Activated CD8-positive, alpha-beta memory T cell treated with anti-CD3 and anti-CD28 coated beads, Interleukin-2, amount 10 ng/mL, durations not matched to agents 7 days and 5 days (primary cell): ENCODE measurements at regions not wholly inside any gene's neighbourhood (a gene's known extent, or its start where the extent isn't known, plus 50 kb on each side); places are given as distances from the start of the nearest gene placed in this dataset.

ENCODE experiments used
- ATAC-seq: fragments of 150-1000 bp; cut with Tn5 transposase; one replicate; pipeline ENCODE4 v1.10.0; 2021; ENCODE audit warnings: moderate library complexity
- CTCF ChIA-PET: fragments of 350-600 bp; sonication (Branson Sonifier 250); formaldehyde crosslinking; loops from one replicate; lab custom pipeline; 2021; ENCODE audit warnings: antibody characterized with exemption; lab: Charles Lee
- DNase-seq: peaks from one replicate; pipeline ENCODE4 v3.0.0-alpha.2; 2020
- H3K27ac Mint-ChIP-seq: one replicate; pipeline ENCODE4 v1.8.0; 2021; ENCODE audit warnings: mild to moderate bottlenecking, mixed read lengths
- H3K27me3 Mint-ChIP-seq: one replicate; pipeline ENCODE4 v1.8.0; 2021; ENCODE audit warnings: mixed read lengths
- H3K36me3 Mint-ChIP-seq: one replicate; pipeline ENCODE4 v1.8.0; 2021; ENCODE audit warnings: mild to moderate bottlenecking, mixed read lengths
- H3K4me1 Mint-ChIP-seq: one replicate; pipeline ENCODE4 v1.8.0; 2021; ENCODE audit warnings: mixed read lengths
- H3K4me3 Mint-ChIP-seq: one replicate; pipeline ENCODE4 v1.8.0; 2021; ENCODE audit warnings: mild to moderate bottlenecking, moderate library complexity, mixed read lengths
- H3K9me3 Mint-ChIP-seq: one replicate; pipeline ENCODE4 v1.8.0; 2022; ENCODE audit warnings: low read depth, mixed read lengths

- DNase-seq, result no peak
- Mint-ChIP-seq H3K36me3 (no peaks in the 10 kb centered on the region), H3K4me3 (no peak overlapping the region), H3K4me1 (no peaks in the 10 kb centered on the region), H3K27me3 (no peaks in the 10 kb centered on the region), H3K27ac (no peak overlapping the region), H3K9me3 (peaks cover 6% of the 10 kb centered on the region)
- no peak for ATAC-seq
- CTCF ChIA-PET, result no interaction called here
Measured at GRCh38 chr3:29090912-29091597, 189.8 kb upstream of the RBMS3 start.

- Mint-ChIP-seq H3K36me3 (no peaks in the 10 kb centered on the region), H3K9me3 (peaks cover 8% of the 10 kb centered on the region), H3K27me3 (no peaks in the 10 kb centered on the region), H3K27ac (no peak overlapping the region), H3K4me1 (no peaks in the 10 kb centered on the region), H3K4me3 (no peak overlapping the region)
- ATAC-seq, result no peak
- CTCF ChIA-PET, result no interaction called here
- no peak for DNase-seq
Measured at GRCh38 chr3:29091599-29092189, 189.2 kb upstream of the RBMS3 start.

- H3K36me3 Mint-ChIP-seq, result no peaks in the 10 kb centered on the region
- no peak overlapping the region for H3K4me3 Mint-ChIP-seq
- DNase-seq (no peak), ATAC-seq (no peak)
- no peak overlapping the region for H3K27ac Mint-ChIP-seq
- no peaks in the 10 kb centered on the region for H3K27me3 Mint-ChIP-seq
- no peaks in the 10 kb centered on the region for H3K4me1 Mint-ChIP-seq
- H3K9me3 Mint-ChIP-seq, result peaks cover 8% of the 10 kb centered on the region
- CTCF ChIA-PET, result no interaction called here
Measured at GRCh38 chr3:29092348-29092747, 188.5 kb upstream of the RBMS3 start.

- CTCF ChIA-PET, result no interaction called here
- H3K27ac Mint-ChIP-seq, result no peak overlapping the region
- H3K4me1 Mint-ChIP-seq, result no peaks in the 10 kb centered on the region
- no peak for DNase-seq
- no peaks in the 10 kb centered on the region for H3K27me3 Mint-ChIP-seq
- ATAC-seq, result no peak
- H3K4me3 Mint-ChIP-seq, result no peak overlapping the region
- peaks cover 4% of the 10 kb centered on the region for H3K9me3 Mint-ChIP-seq
- no peaks in the 10 kb centered on the region for H3K36me3 Mint-ChIP-seq
Measured at GRCh38 chr3:29099296-29099695, 181.6 kb upstream of the RBMS3 start.

- Mint-ChIP-seq H3K4me3 (no peak overlapping the region), H3K36me3 (no peaks in the 10 kb centered on the region), H3K4me1 (no peaks in the 10 kb centered on the region), H3K27ac (no peak overlapping the region), H3K27me3 (no peaks in the 10 kb centered on the region), H3K9me3 (peaks cover 2% of the 10 kb centered on the region)
- DNase-seq, result no peak
- CTCF ChIA-PET, result no interaction called here
- ATAC-seq, result no peak
Measured at GRCh38 chr3:29099775-29100174, 181.1 kb upstream of the RBMS3 start.

- no peak overlapping the region for H3K27ac Mint-ChIP-seq
- H3K9me3 Mint-ChIP-seq, result peaks cover 2% of the 10 kb centered on the region
- no peaks in the 10 kb centered on the region for H3K4me1 Mint-ChIP-seq
- DNase-seq, result no peak
- CTCF ChIA-PET, result no interaction called here
- no peaks in the 10 kb centered on the region for H3K27me3 Mint-ChIP-seq
- no peak overlapping the region for H3K4me3 Mint-ChIP-seq
- no peak for ATAC-seq
- no peaks in the 10 kb centered on the region for H3K36me3 Mint-ChIP-seq
Measured at GRCh38 chr3:29100292-29100691, 180.6 kb upstream of the RBMS3 start.

GRCh38 chr3:29128001-29128400 lies 152.9 kb upstream of the RBMS3 start:
- DNase-seq (no peak), ATAC-seq (no peak)
- H3K4me3 Mint-ChIP-seq, result no peak overlapping the region
- CTCF ChIA-PET, result no interaction called here
- H3K36me3 Mint-ChIP-seq, result no peaks in the 10 kb centered on the region
- no peak overlapping the region for H3K27ac Mint-ChIP-seq
- no peaks in the 10 kb centered on the region for H3K27me3 Mint-ChIP-seq
- no peaks in the 10 kb centered on the region for H3K9me3 Mint-ChIP-seq
- H3K4me1 Mint-ChIP-seq, result no peaks in the 10 kb centered on the region

GRCh38 chr3:29137601-29138000 lies 143.3 kb upstream of the RBMS3 start:
- H3K4me3 Mint-ChIP-seq, result no peak overlapping the region
- ATAC-seq (no peak), DNase-seq (no peak)
- no peaks in the 10 kb centered on the region for H3K9me3 Mint-ChIP-seq
- H3K4me1 Mint-ChIP-seq, result peaks cover 2% of the 10 kb centered on the region
- no peaks in the 10 kb centered on the region for H3K36me3 Mint-ChIP-seq
- H3K27me3 Mint-ChIP-seq, result no peaks in the 10 kb centered on the region
- CTCF ChIA-PET, result no interaction called here
- H3K27ac Mint-ChIP-seq, result no peak overlapping the region

GRCh38 chr3:29138171-29138570 lies 142.7 kb upstream of the RBMS3 start:
- H3K4me3 Mint-ChIP-seq, result no peak overlapping the region
- H3K36me3 Mint-ChIP-seq, result no peaks in the 10 kb centered on the region
- no peak for ATAC-seq
- H3K4me1 Mint-ChIP-seq, result peaks cover 2% of the 10 kb centered on the region
- no peak overlapping the region for H3K27ac Mint-ChIP-seq
- no peak for DNase-seq
- no peaks in the 10 kb centered on the region for H3K27me3 Mint-ChIP-seq
- H3K9me3 Mint-ChIP-seq, result no peaks in the 10 kb centered on the region
- CTCF ChIA-PET, result no interaction called here

- ATAC-seq, result no peak
- Mint-ChIP-seq H3K4me3 (no peak overlapping the region), H3K9me3 (no peaks in the 10 kb centered on the region), H3K27ac (no peak overlapping the region), H3K27me3 (no peaks in the 10 kb centered on the region), H3K36me3 (no peaks in the 10 kb centered on the region), H3K4me1 (peaks cover 2% of the 10 kb centered on the region)
- CTCF ChIA-PET, result no interaction called here
- no peak for DNase-seq
Measured at GRCh38 chr3:29140666-29141065, 140.2 kb upstream of the RBMS3 start.

- no peak for DNase-seq
- ATAC-seq, result no peak
- Mint-ChIP-seq H3K27me3 (no peaks in the 10 kb centered on the region), H3K9me3 (no peaks in the 10 kb centered on the region), H3K36me3 (no peaks in the 10 kb centered on the region), H3K4me1 (peaks cover 2% of the 10 kb centered on the region), H3K4me3 (no peak overlapping the region), H3K27ac (no peak overlapping the region)
- CTCF ChIA-PET, result no interaction called here
Measured at GRCh38 chr3:29141197-29141917, 139.5 kb upstream of the RBMS3 start.

- Mint-ChIP-seq H3K36me3 (no peaks in the 10 kb centered on the region), H3K27ac (no peak overlapping the region), H3K4me3 (no peak overlapping the region), H3K9me3 (no peaks in the 10 kb centered on the region), H3K27me3 (no peaks in the 10 kb centered on the region), H3K4me1 (peaks cover 2% of the 10 kb centered on the region)
- no peak for DNase-seq
- ATAC-seq, result no peak
- CTCF ChIA-PET, result no interaction called here
Measured at GRCh38 chr3:29141918-29142275, 139.0 kb upstream of the RBMS3 start.

- DNase-seq (no peak), ATAC-seq (no peak)
Measured at GRCh38 chr3:29143151-29143550, 137.7 kb upstream of the RBMS3 start.

GRCh38 chr3:29144361-29144760 lies 136.5 kb upstream of the RBMS3 start:
- DNase-seq (no peak), ATAC-seq (no peak)
- Mint-ChIP-seq H3K4me3 (no peak overlapping the region), H3K9me3 (peaks cover 4% of the 10 kb centered on the region), H3K27ac (no peak overlapping the region), H3K27me3 (no peaks in the 10 kb centered on the region), H3K4me1 (no peaks in the 10 kb centered on the region), H3K36me3 (no peaks in the 10 kb centered on the region)
- CTCF ChIA-PET, result no interaction called here

More at GRCh38 chr3:29143151-29143550, 137.7 kb upstream of the RBMS3 start:
- Mint-ChIP-seq H3K27ac (no peak overlapping the region), H3K9me3 (no peaks in the 10 kb centered on the region), H3K4me1 (no peaks in the 10 kb centered on the region), H3K4me3 (no peak overlapping the region), H3K27me3 (no peaks in the 10 kb centered on the region), H3K36me3 (no peaks in the 10 kb centered on the region)
- CTCF ChIA-PET, result no interaction called here
